WTC11 (cell line): ENCODE measurements at regions not wholly inside any gene's neighbourhood (a gene's known extent, or its start where the extent isn't known, plus 50 kb on each side); places are given as distances from the start of the nearest gene placed in this dataset.

Experiments
- ATAC-seq: fragments of 200-7000 bp; cut with Tn5 transposase; 2 replicates; pipeline ENCODE4 v1.10.0; 2021; ENCODE audit warnings: mild to moderate bottlenecking, moderate library complexity
- CTCF ChIA-PET: fragments of 300-600 bp; sonication (Branson Sonifier 250); formaldehyde crosslinking; loops from one replicate; lab custom pipeline; 2021; ENCODE audit warnings: antibody characterized with exemption; lab: Charles Lee
- POLR2A ChIA-PET: fragments of 350-600 bp; sonication (Branson Sonifier 250); formaldehyde crosslinking; loops from one replicate; lab custom pipeline; 2021; ENCODE audit warnings: antibody characterized with exemption; lab: Charles Lee
- DNase-seq: peaks from one replicate; pipeline ENCODE4 v3.0.0; 2021; ENCODE audit warnings: low spot score
- H3K27ac Mint-ChIP-seq: 2 replicates; pipeline ENCODE4 v1.8.0; 2021; ENCODE audit warnings: mixed read lengths
- H3K27me3 Mint-ChIP-seq: 2 replicates; pipeline ENCODE4 v1.8.0; 2021; ENCODE audit warnings: low read depth, mild to moderate bottlenecking, moderate library complexity, mixed read lengths
- H3K36me3 Mint-ChIP-seq: 2 replicates; pipeline ENCODE4 v1.8.0; 2021; ENCODE audit warnings: mixed read lengths
- H3K4me1 Mint-ChIP-seq: 2 replicates; pipeline ENCODE4 v1.8.0; 2022; ENCODE audit warnings: mixed read lengths
- H3K4me3 Mint-ChIP-seq: 2 replicates; pipeline ENCODE4 v1.8.0; 2021; ENCODE audit warnings: mild to moderate bottlenecking, moderate library complexity, mixed read lengths
- H3K9me3 Mint-ChIP-seq: 2 replicates; pipeline ENCODE4 v1.8.0; 2021; ENCODE audit warnings: mixed read lengths
- ATF1 ChIP-seq: sonication (generic); formaldehyde crosslinking; IDR thresholded peaks from 2 replicates; pipeline ENCODE4 v1.8.1; 2023; ENCODE audit warnings: mild to moderate bottlenecking, moderate library complexity, missing genetic modification reagents
- CBFB ChIP-seq: sonication (generic); formaldehyde crosslinking; IDR thresholded peaks from 2 replicates; pipeline ENCODE4 v1.8.1; 2022; ENCODE audit warnings: mild to moderate bottlenecking, low read depth, missing genetic modification reagents
- CDX4 ChIP-seq: fragments of 250-450 bp; sonication (Bioruptor Pico); IDR thresholded peaks from 2 replicates; pipeline ENCODE4 v1.9.0; 2021; ENCODE audit warnings: moderate library complexity, mild to moderate bottlenecking, inconsistent platforms, borderline replicate concordance
- ERG ChIP-seq: fragments of 250-450 bp; sonication (Bioruptor Pico); IDR thresholded peaks from 2 replicates; pipeline ENCODE4 v1.8.0; 2021; ENCODE audit warnings: mild to moderate bottlenecking
- FOXP4 ChIP-seq: sonication (generic); formaldehyde crosslinking; IDR thresholded peaks from 2 replicates; pipeline ENCODE4 v1.8.0; 2022; ENCODE audit warnings: mild to moderate bottlenecking, missing genetic modification reagents
- GTF2I ChIP-seq: fragments of 250-450 bp; sonication (Bioruptor Pico); conservative IDR thresholded peaks from 2 replicates; pipeline ENCODE4 v1.4.0; 2021; ENCODE audit warnings: mild to moderate bottlenecking
- HMGXB4 ChIP-seq: sonication (generic); formaldehyde crosslinking; IDR thresholded peaks from 2 replicates; pipeline ENCODE4 v1.8.1; 2023; ENCODE audit warnings: mild to moderate bottlenecking, moderate library complexity, missing genetic modification reagents
- JUN ChIP-seq: sonication (generic); formaldehyde crosslinking; IDR thresholded peaks from 2 replicates; pipeline ENCODE4 v1.8.0; 2023; ENCODE audit warnings: mild to moderate bottlenecking, missing genetic modification reagents
- MXD4 ChIP-seq: fragments of 250-450 bp; sonication (Bioruptor Pico); IDR thresholded peaks from 2 replicates; pipeline ENCODE4 v1.8.0; 2021; ENCODE audit warnings: mild to moderate bottlenecking, moderate library complexity, borderline replicate concordance
- PRDM15 ChIP-seq: sonication (generic); formaldehyde crosslinking; IDR thresholded peaks from 2 replicates; pipeline ENCODE4 v1.8.0; 2022; ENCODE audit warnings: missing genetic modification reagents
- RORB ChIP-seq: fragments of 250-450 bp; sonication (Bioruptor Pico); IDR thresholded peaks from 2 replicates; pipeline ENCODE4 v1.9.0; 2021; ENCODE audit warnings: mild to moderate bottlenecking
- STAT6 ChIP-seq: sonication (generic); formaldehyde crosslinking; conservative IDR thresholded peaks from 2 replicates; pipeline ENCODE4 v1.8.1; 2023; ENCODE audit warnings: mild to moderate bottlenecking, low read depth, missing genetic modification reagents, moderate library complexity
- TCF7 ChIP-seq: sonication (generic); formaldehyde crosslinking; IDR thresholded peaks from 2 replicates; pipeline ENCODE4 v1.8.0; 2022; ENCODE audit warnings: mild to moderate bottlenecking, low read depth, missing genetic modification reagents, moderate library complexity
- ZNF219 ChIP-seq: sonication (generic); formaldehyde crosslinking; IDR thresholded peaks from 2 replicates; pipeline ENCODE4 v1.8.0; 2023; ENCODE audit warnings: missing genetic modification reagents, mild to moderate bottlenecking, borderline replicate concordance
- ZNF281 ChIP-seq: sonication (generic); formaldehyde crosslinking; IDR thresholded peaks from 2 replicates; pipeline ENCODE4 v1.8.0; 2023; ENCODE audit warnings: mild to moderate bottlenecking, missing genetic modification reagents
- ZNF317 ChIP-seq: sonication (generic); formaldehyde crosslinking; IDR thresholded peaks from 2 replicates; pipeline ENCODE4 v1.8.1; 2023; ENCODE audit warnings: low read depth, mild to moderate bottlenecking, moderate library complexity, missing genetic modification reagents, borderline replicate concordance
- ZNF532 ChIP-seq: fragments of 250-450 bp; sonication (Bioruptor Pico); IDR thresholded peaks from 2 replicates; pipeline ENCODE4 v1.9.0; 2021; ENCODE audit warnings: mild to moderate bottlenecking, borderline replicate concordance
- ZNF671 ChIP-seq: fragments of 250-450 bp; sonication (Bioruptor Pico); IDR thresholded peaks from 2 replicates; pipeline ENCODE4 v1.8.0; 2021; ENCODE audit warnings: mild to moderate bottlenecking

- ATAC-seq (no peak), DNase-seq (no peak)
- Mint-ChIP-seq H3K36me3 (no peaks in the 10 kb centered on the region), H3K4me1 (no peaks in the 10 kb centered on the region), H3K4me3 (no peak overlapping the region), H3K27ac (no peak overlapping the region), H3K27me3 (no peaks in the 10 kb centered on the region), H3K9me3 (peaks cover 9% of the 10 kb centered on the region)
- ChIA-PET CTCF (no interaction called here), POLR2A (no interaction called here)
- TF ChIP-seq PRDM15 (CRISPR knock-in tag) (no peak), ERG (CRISPR knock-in tag) (no peak), GTF2I (CRISPR knock-in tag) (no peak), TCF7 (CRISPR knock-in tag) (no peak), CBFB (CRISPR knock-in tag) (no peak), ZNF281 (CRISPR knock-in tag) (no peak), FOXP4 (CRISPR knock-in tag) (no peak), HMGXB4 (CRISPR knock-in tag) (no peak), ZNF219 (CRISPR knock-in tag) (no peak), ZNF671 (CRISPR knock-in tag) (no peak), ZNF317 (CRISPR knock-in tag) (no peak), MXD4 (no peak), RORB (CRISPR knock-in tag) (no peak), ZNF532 (CRISPR knock-in tag) (no peak), STAT6 (CRISPR knock-in tag) (no peak), ATF1 (CRISPR knock-in tag) (no peak), JUN (CRISPR knock-in tag) (no peak), CDX4 (CRISPR knock-in tag) (no peak)
Measured at GRCh38 chr12:88880051-88880450, 299.8 kb upstream of the KITLG start.
